ENCODE measurements at regions not wholly inside any gene's neighbourhood (a gene's known extent, or its start where the extent isn't known, plus 50 kb on each side); places are given as distances from the start of the nearest gene placed in this dataset.
A peak's percentile ranks its signal among the peaks of the same experiment; 100 is the strongest.

GRCh38 chr22:47327241-47327640 is 564.8 kb downstream of the TBC1D22A start:
- TF ChIP-seq CTCF (IDR thresholded peaks at IDR 0.05; ENCODE audit: control insufficient read depth, extremely low read depth, insufficient read depth) = no peak

GRCh38 chr22:47325249-47325648 is 562.8 kb downstream of the TBC1D22A start:
- no peak for TF ChIP-seq CTCF (IDR thresholded peaks at IDR 0.05; ENCODE audit: control insufficient read depth, extremely low read depth, insufficient read depth)
- DNase-seq (ENCODE audit: low read depth) = no peak
- no peak overlapping the region for H3K4me3 ChIP-seq (ENCODE audit: low read depth, low read length)

More at GRCh38 chr22:47327241-47327640, 564.8 kb downstream of the TBC1D22A start:
- no peak overlapping the region for H3K4me3 ChIP-seq (ENCODE audit: low read depth, low read length)
- no peak for DNase-seq (ENCODE audit: low read depth)

GRCh38 chr22:47324435-47324990 is 562.1 kb downstream of the TBC1D22A start:
- no peak for TF ChIP-seq CTCF (IDR thresholded peaks at IDR 0.05; ENCODE audit: control insufficient read depth, extremely low read depth, insufficient read depth)
- no peak for DNase-seq (ENCODE audit: low read depth)

GRCh38 chr22:47323518-47323917 is 561.1 kb downstream of the TBC1D22A start:
- no peak for TF ChIP-seq CTCF (IDR thresholded peaks at IDR 0.05; ENCODE audit: control insufficient read depth, extremely low read depth, insufficient read depth)
- no peak overlapping the region for H3K4me3 ChIP-seq (ENCODE audit: low read depth, low read length)
- no peak for DNase-seq (ENCODE audit: low read depth)

More at GRCh38 chr22:47324435-47324990, 562.1 kb downstream of the TBC1D22A start:
- no peak overlapping the region for H3K4me3 ChIP-seq (ENCODE audit: low read depth, low read length)

GRCh38 chr22:47322854-47323253 is 560.4 kb downstream of the TBC1D22A start:
- H3K4me3 ChIP-seq (ENCODE audit: low read depth, low read length) = no peak overlapping the region
- peak; percentile 4 for DNase-seq (ENCODE audit: low read depth)
- no peak for TF ChIP-seq CTCF (IDR thresholded peaks at IDR 0.05; ENCODE audit: control insufficient read depth, extremely low read depth, insufficient read depth)

- no peak for TF ChIP-seq CTCF (IDR thresholded peaks at IDR 0.05; ENCODE audit: control insufficient read depth, extremely low read depth, insufficient read depth)
- no peak overlapping the region for H3K4me3 ChIP-seq (ENCODE audit: low read depth, low read length)
- no peak for DNase-seq (ENCODE audit: low read depth)
These were observed 558.1 kb downstream of the TBC1D22A start for GRCh38 chr22:47320560-47320959.
